Posterior vena cava (tissue), 2 donors: ENCODE measurements at regions not wholly inside any gene's neighbourhood (a gene's known extent, or its start where the extent isn't known, plus 50 kb on each side); places are given as distances from the start of the nearest gene placed in this dataset.
A peak's percentile ranks its signal among the peaks of the same experiment; 100 is the strongest.

ENCODE experiments used
- DNase-seq: peaks from one replicate; pipeline ENCODE4 v3.0.0-alpha.2; 2020; ENCODE audit warnings: low spot score
- intact Hi-C, 2 donors: fragments of 100-400 bp; cut with DNase I; formaldehyde crosslinking; loops; one replicate each; pipeline versions ENCODE4 v1.14.1 to v1.14.2; 2022 to 2023
- donor health status: DM: yes; HTN: yes; CAD: no.
- donor health status: DM: yes; HTN: yes; CAD: no.

DNA sequence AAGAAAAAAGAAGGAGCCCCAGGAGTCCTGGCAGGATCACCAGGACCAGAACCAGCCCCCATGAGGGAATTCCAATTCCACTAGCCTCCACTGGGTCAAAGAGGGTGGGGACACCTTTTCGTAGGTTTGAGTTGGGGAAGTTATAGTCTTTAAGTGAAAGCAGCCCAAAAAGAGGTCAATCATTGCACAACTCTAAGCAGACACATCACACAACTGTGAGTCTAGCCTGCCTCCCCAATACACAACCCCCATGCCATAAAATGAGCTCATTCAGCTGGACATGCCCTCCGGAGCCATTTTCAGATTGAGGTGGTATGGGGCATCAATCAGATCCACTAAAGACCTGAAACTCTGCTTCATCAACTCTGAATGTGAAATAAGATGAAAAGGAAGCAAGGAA lies 179.9 kb downstream of the NPHP4 start:
- DNase-seq = no peak
- intact Hi-C loops = no loop called here

DNA sequence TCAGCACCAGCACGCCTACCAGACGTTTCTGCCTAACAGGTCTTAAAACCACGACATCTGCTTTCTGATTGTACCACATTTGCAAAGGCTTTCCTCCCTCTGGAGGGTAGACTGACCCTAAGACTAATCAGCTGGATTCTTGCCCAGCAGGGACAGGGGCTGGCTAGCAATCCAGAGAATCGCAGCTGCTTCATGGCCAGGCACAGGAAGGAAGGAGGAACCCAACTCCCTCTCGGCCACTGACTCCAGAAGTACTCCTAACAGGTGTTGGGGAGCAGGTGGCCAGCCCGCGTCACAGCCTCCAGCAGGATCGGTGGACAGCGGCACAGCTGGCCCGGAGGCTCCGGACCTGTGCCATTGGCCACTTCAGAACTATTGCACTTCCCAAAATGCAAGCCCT lies 180.8 kb downstream of the NPHP4 start:
- intact Hi-C loops = no loop called here
- DNase-seq = no peak

DNA sequence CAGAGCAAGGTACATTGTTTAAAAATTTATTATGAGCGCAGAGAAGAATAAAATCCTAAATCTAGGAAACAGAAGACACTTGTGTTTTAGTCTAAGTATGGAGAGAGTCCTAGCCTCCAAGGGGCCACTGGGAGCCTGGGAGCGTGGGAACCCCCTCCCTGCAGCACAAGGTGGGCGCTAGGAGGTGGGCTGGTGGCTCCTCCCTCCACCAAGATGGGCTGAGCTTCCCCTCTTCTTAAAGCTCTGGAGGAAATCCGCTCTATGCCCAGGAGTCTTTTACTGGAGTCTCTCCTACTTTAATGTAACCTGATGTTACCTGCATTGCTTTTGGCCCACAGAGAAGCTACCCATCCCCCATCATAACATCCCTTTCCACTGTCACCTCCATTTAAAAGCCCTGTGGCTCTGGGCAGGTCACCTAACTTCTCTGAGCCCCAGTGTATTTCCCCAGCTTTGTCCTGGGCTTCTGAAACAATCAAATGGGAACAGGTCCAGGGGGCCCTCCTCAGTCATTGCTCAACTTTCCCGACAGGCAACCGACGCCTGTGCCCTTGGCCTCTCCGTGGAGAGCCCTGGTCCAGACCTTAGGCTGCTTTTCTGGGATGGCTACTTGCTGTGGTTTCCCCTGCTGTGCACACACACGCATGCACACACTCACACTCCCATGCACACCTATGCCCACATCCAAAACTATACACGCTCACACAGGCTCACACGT lies 181.5 kb downstream of the NPHP4 start:
- DNase-seq = peak; percentile 61
- intact Hi-C loops = no loop called here

DNA sequence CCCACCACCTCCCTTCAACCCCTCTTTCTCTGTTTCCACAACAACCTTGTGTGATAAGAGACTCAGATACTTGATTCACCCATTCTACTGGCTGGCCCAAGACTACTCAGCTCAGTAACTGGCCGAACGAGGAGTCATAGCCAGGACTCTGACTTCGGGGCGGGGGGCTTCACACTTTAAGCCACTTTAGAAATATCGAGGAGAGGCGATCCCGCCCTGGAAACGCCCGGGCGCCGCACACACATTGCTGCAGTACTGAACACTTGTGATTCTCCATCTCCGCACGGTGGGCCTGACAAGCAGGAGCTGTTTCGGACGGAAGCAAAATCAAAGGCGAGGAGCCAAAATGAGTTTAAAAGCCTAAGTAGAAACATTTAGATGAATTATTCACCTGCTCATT lies 182.1 kb downstream of the NPHP4 start:
- intact Hi-C loops = no loop called here
- DNase-seq = peak; percentile 62

DNA sequence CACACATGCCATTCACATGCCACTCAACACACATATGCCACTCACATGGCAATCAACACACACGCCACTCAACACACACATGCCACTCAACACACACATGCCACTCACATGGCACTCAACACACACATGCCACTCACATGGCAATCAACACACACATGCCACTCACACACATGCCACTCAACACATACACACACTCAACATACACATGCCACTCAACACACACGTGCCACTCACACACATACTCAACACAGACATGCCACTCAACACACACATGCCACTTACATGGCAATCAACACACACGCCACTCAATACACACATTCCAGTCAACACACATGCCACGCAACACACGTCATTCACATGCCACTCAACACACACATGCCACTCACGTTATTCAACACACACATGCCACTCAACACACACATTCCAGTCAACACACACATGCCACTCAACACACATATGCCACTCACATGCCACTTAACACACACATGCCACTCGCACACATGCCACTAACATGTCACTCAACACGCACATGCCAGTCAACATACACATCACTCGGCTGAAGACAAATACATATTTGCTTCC lies 182.9 kb downstream of the NPHP4 start:
- intact Hi-C loops = no loop called here
- no peak for DNase-seq

DNA sequence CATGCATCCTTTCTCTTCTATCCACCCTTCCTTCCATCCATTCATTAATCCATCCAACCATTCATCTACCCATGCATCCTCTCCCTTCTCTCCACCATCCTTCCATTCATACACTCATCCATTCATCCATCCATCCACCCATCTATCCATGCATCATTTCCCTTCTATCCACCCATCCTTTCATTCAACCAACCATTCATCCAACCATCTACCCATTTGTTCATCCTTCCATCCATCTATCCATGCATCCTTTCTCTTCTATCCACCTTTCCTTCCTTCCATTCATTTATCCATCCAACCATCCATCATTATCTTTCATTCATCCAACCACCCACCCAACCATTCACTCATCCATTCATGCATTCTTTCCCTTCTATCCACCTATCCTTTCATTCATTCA lies 188.4 kb downstream of the NPHP4 start:
- DNase-seq = no peak

DNA sequence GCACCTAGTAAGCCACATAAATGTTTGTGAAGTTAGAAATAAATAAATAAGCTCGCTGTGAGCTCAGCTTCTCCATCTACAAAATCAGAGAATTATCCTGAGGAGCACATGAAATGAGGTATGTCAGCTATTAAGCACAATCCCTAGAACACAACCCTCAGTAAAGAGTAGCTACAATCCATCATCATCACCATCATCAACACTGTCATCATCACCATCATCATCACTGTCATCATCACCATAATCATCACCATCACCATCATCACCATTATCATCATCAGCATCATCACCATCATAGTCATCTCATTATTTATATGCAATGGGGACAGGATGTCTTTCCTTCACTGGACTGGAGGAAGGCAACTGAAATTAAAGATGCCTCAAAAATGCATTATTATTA lies 189.6 kb downstream of the NPHP4 start:
- intact Hi-C loops = no loop called here
- no peak for DNase-seq

More for the DNA sequence above, 188.4 kb downstream of the NPHP4 start:
- intact Hi-C loops = no loop called here

DNA sequence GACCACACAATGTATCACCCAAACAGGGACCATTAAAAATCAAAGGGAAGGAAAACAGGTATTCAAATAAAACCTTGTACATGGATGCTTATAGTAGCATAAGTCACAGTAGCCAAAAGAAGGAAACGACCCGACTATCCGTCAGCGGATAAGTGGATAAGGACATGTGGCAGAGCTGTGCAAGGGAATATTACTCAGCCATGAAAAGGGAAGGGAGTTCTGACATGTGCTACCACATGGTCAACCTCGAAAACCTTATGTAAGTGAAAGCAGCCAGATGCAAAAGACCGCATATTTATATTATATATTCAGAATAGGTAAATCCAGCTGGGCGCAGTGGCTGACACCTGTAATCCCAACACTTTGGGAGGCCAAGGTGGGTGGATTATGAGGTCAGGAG lies 193.3 kb downstream of the NPHP4 start:
- intact Hi-C loops = no loop called here
- no peak for DNase-seq

DNA sequence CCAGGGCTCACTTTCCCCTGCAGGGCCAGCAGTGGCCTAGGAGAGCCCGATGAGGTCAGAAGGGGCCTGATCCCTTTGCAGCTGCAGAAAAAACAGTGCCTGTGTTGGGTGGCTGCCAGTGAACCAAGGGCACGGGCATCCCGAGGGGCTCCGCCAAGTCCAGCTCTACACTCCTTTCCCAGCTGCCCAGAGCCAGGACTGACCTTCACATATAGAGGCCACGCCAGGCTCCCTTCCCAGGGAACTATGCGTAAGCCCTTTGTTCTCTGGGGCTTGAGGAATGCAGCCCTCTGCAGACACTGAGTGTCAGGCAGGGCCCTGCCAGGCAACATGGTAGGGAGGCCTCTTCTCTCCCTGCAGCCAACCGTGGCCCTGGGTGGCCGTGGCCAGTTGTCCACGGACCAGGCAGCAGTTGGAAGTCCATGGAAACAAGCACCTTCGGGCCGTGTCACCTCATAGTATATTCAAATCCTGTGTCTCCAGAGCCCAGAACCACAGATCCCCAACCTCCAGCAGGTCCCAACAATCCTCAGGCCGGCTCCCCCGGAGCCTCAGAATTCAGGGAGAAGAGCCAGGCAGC lies 194.0 kb downstream of the NPHP4 start:
- intact Hi-C loops = no loop called here
- no peak for DNase-seq

DNA sequence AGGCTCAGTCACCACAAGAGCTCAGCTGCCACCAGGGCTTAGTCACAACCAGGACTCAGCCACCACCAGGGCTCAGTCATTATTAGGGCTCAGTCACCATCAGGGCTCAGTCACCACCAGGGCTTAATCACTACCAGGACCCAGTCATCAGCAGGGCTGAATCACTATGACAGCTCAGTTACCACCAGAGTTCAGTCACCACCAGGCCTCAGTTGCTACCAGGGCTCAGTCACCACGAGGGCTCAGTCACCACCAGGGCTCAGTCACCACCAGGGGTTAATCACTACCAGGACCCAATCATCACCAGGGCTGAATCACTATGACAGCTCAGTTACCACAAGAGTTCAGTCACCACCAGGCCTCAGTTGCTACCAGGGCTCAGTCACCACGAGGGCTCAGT lies 196.2 kb downstream of the NPHP4 start:
- no peak for DNase-seq
- intact Hi-C loops = no loop called here

DNA sequence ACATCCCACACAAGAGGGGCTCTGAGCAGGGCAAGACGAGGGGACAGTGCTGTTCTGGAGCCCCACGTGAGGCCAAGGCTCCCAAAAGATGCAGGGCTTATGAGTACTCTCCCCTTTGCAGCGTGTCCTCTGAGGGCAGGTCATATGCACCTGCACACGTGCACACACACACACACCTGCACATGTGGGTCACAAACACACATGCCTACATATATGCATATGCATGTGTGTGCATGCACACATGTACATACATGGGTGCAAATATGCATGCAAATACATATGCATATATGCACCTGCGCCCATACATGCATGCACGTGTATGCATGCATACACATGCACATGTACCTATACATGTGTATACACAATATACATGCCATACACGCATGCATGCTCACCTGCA lies 197.9 kb downstream of the NPHP4 start:
- no peak for DNase-seq
- intact Hi-C loops = no loop called here

DNA sequence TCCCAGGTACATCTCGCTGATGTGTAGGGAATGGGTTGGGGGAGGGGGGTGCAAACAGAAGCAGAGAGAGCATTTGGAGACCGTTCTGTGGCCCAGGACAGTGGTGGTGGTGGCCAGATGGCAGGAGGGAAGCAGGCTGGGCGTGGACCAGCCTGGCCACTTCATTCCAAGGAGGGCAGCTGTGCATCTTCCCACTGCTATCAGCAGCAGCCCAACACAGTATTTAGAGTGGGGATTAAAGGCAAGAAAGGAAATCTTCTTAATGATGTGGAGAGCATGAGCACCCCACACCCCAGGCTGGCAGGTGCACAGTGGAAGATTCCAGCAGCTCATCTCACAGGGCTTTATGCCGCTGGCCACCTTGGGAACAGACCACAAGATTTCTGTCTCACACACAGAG lies 198.7 kb downstream of the NPHP4 start:
- intact Hi-C loops = no loop called here

DNA sequence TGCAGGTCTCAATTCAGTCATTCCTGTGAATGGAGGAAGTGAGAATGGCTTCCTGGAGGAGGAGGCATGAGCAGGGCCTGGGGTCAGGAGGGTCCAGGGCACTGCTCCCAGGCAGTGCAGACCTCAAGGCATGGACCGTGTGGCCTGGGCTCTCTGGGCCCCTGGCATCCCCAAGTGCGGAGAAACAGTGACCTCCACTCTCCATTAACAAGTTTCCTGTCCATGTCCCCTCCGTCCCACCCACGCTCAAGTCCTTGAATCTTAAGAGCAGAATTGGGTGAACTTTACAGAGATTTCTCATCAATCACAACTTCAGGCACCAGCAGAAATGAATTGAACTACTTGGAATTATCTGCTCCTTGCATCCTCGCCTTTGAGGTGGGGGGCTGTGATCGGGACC lies 211.1 kb downstream of the NPHP4 start:
- DNase-seq = peak; percentile 63
- intact Hi-C loops = no loop called here

More for the DNA sequence above, 198.7 kb downstream of the NPHP4 start:
- DNase-seq = no peak

DNA sequence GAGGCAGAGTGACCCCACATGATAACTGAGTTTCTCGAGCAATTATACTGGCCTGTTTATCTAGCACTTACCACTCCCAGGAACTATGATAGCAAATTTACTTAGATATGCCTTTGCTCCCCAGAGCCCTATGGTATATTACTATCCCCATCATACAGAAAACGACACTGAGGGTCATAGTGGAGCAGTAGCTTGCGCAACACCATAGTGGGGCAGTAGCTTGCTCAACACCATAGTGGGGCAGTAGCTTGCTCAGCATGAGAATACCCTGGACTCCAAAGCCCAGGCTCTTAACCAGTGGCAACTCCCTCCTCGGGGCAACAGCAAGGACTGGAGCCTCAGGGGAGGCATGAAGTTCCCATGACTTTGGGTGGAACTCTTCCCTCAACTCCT lies 211.9 kb downstream of the NPHP4 start:
- intact Hi-C loops = no loop called here

DNA sequence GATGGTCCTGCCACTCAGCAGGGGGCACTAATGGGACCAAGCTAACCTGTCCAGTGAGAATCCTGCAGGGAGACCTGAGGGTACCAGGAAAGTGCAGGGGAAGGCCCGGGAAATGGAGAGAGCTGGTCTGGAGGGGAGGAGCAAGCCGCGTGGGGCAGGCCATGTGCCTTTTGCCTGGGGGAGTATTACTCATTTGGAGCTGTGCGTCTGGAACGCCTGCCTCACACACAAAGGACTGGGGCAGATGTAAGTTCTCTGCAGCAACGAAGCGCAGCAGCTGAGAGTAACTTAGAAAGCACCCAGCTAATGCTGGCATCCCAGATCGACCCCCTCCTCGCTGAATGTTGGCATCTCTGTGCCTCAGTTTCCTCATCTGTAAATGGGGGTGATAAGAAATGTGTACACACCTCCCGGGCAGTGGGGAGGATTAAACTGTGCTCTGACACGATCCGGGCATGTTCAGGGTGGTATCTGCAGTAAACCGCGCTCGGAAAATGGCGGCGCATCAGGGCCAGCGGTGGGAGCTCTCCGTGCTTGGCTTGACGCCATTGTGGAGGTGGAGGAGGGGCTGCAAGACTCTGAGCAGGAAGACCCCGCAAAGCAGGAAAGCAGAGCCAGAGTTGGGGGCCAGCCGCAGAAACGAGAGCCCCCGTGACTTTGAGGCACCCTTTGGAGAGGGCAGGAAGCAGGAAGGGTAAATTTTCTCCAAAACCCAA lies 212.5 kb downstream of the NPHP4 start:
- intact Hi-C loops = no loop called here
- peak; percentile 71 for DNase-seq

More for the DNA sequence above, 211.9 kb downstream of the NPHP4 start:
- DNase-seq = no peak

DNA sequence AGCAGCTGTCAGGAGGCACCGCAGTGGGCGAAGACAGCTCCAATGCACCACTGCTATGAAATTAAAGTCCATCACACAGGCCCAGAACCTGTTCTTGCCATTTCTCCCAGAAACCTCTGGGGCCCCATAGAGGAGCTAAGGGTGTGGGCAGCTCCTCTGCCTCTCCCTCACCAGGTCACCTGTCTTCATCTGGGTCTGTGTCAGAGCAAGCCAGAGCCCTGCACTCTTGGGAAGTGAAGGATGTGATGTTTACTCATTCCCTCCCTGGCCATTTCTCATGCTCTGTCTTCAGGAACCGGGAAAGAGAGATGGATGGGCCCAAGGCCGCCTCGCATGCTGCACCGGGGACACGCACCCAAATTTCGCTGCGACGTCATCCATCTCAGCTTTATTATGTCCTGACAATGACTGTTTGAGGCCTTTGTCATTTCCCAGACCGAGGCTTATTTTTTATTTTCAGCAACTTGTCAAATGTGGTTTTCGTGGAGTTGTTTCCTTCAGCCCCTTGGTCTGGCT lies 216.1 kb downstream of the NPHP4 start:
- DNase-seq = peak; percentile 62
- intact Hi-C loops = no loop called here

DNA sequence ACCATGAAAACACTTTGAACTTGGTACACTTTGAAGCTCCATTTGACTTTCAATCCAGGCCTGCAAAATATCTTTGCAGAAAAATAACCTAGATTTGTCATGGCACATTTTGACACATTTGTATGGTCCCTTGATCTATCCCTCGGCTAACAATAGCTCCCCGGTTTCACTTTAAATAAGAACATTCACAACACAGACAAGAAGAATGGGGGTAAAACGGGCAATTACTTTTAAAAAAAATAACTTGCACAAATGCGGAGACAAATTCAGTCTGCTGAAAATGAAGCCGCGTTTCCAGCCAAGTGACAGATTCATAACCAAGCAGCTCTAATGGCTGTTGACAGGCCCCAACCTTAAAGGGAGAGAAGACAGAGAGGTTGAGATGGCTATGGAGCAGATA lies 218.2 kb downstream of the NPHP4 start:
- intact Hi-C loops = no loop called here
- DNase-seq = no peak

DNA sequence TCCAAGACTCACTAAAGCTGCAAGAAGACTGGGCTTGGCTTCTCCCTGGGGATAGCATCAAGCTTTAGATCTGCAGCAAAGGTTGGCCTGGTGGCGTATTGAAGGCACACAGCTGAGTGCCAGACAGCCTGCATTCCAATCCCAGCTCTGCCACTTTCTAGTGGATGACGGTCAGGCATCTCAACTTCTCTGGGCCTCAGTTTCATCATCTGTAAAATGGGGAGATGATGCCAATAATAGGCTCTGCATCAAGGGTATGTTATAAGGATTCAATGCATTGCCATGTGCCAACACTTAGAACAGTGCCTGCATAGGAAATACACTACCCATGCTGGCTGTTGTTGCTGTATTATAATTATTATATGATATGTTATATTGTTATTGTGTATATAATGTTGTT lies 220.4 kb downstream of the NPHP4 start:
- DNase-seq = no peak
- intact Hi-C loops = no loop called here

DNA sequence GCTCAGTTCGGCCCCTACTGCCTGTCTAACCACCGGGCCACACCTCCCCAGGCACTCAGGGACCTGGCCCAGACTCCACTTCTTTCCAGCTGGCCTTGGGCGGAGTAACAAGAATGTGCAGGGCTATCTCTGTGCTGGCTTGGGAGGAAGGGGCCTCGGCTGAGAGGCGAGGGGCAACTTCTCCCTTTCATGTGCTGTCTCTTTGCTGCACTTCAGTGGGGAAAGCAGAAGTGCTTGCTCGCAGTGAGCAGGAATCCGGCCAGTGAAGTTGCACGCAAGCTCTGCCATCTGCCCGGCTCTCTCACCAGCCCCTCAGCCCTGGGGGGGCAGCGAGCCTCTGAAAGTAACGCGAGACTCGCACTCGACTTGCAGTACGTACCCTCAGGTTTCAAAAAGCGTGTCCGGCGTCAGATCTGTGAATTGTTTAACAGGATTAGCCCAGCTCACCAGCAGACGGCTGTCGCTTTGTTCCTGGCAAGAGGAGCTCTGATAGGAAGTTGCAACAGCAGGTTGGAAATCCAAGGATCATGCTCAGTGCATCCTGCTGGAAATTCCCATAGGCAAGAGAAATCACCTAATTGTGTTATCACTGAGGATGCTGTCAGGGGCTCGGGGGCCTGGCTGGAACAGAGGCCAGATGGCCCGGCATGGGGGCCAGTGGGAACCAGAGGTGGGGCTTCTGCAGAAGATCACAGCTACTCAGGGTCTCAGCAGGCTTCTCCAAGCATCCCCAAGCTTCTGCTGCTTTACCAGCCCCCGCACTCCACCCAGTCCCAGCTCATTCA lies 221.1 kb downstream of the NPHP4 start:
- intact Hi-C loops = no loop called here
- DNase-seq = peak; percentile 83

DNA sequence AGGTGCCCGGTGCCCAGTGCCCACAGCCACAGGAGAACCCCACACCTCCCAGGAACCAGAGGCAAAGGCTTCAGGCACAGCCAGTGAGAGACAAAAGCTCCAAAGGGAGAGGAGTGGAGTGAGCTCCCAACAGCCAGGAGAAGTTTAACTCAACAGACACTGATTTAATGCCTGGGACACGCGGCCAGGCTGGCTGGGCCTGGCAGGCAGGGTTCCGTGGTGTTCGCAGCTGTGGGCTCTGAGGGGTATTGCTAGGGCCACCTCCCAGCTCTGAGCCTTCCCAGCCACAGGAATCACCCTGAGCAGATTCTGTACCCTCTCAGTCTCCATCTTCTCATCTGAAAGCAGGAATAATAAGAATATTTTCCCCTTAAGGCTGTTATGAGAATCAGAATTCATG lies 222.5 kb downstream of the NPHP4 start:
- peak; percentile 53 for DNase-seq
- intact Hi-C loops = no loop called here
